Ovary (tissue), 7 donors: ENCODE measurements at regions not wholly inside any gene's neighbourhood (a gene's known extent, or its start where the extent isn't known, plus 50 kb on each side); places are given as distances from the start of the nearest gene placed in this dataset.

ENCODE experiments used
- DNase-seq, 5 donors: peaks; one replicate each; pipeline ENCODE4 v3.0.0-alpha.2; 2019 to 2020
- H3K27ac ChIP-seq, 2 donors: fragments of 200-600 bp; one replicate each; pipeline versions ENCODE4 v1.5.1 to v1.8.0; 2019 to 2022
- H3K27me3 ChIP-seq: fragments of 200-600 bp; one replicate; pipeline ENCODE4 v1.8.0; 2022
- H3K36me3 ChIP-seq: fragments of 200-600 bp; sonication (generic); one replicate; pipeline ENCODE4 v1.5.1; 2019
- H3K4me1 ChIP-seq: one replicate; pipeline ENCODE4 v1.8.1; 2013; ENCODE audit warnings: mild to moderate bottlenecking, moderate library complexity; ENCODE audit not compliant: insufficient read depth
- H3K4me3 ChIP-seq: fragments of 200-600 bp; sonication (generic); one replicate; pipeline ENCODE4 v1.5.1; 2017
- H3K9me3 ChIP-seq, 2 donors: fragments of 200-600 bp in 1 of 2; sonication (generic) in 1 of 2; one replicate each; pipeline versions ENCODE4 v1.5.1 to v1.8.1; 2013 to 2019; ENCODE audit warnings: mild to moderate bottlenecking in 1 of 2, moderate library complexity in 1 of 2
- EP300 ChIP-seq: sonication (generic); formaldehyde crosslinking; IDR thresholded peaks from one replicate; pipeline ENCODE4 v1.6.1; 2017; ENCODE audit warnings: antibody characterized with exemption
- POLR2A ChIP-seq: fragments of 450-650 bp; IDR thresholded peaks from one replicate; pipeline ENCODE4 v1.6.1; 2017; ENCODE audit warnings: antibody characterized with exemption, mild to moderate bottlenecking, moderate library complexity
- WGBS, 3 donors: extraction: QIAGEN DNeasy Blood & Tissue Kit in 1 of 3; methylation state at CpG; one replicate each; pipeline versions ENCODE4 v1.1.5 to v1.1.7; 2013 to 2017; 5-methylcytosine and 5-hydroxymethylcytosine counted together
- intact Hi-C, 4 donors: fragments of 100-400 bp; cut with DNase I; formaldehyde crosslinking; loops; one replicate each; pipeline versions ENCODE4 v1.11.0 to v1.15.1; 2022 to 2023
- TF ChIP-seq, protein P1 (sequence below), 3 donors: fragments of 450-650 bp in 2 of 3; fragments of 200-600 bp in 1 of 3; IDR thresholded peaks; one replicate each; pipeline versions ENCODE4 v1.5.1 to v1.8.0; 2016 to 2022; ENCODE audit warnings: antibody characterized with exemption in 3 of 3, mild to moderate bottlenecking in 1 of 3
- donor health status: DM: no; HTN: no; CAD: no; lungs with moderate emphysema.
- donor health status: DM: no; HTN: no; CAD: no.
- donor health status: Bipolar disorder and iron deficiency.
- donor health status: DM: no; HTN: no; CAD: no.
- donor health status: DM: yes; HTN: yes; CAD: no.

GRCh38 chr1:227451954-227452353 is 111.4 kb upstream of the ZNF678 start:
- no peak for TF ChIP-seq EP300
- TF ChIP-seq, protein P1, sequence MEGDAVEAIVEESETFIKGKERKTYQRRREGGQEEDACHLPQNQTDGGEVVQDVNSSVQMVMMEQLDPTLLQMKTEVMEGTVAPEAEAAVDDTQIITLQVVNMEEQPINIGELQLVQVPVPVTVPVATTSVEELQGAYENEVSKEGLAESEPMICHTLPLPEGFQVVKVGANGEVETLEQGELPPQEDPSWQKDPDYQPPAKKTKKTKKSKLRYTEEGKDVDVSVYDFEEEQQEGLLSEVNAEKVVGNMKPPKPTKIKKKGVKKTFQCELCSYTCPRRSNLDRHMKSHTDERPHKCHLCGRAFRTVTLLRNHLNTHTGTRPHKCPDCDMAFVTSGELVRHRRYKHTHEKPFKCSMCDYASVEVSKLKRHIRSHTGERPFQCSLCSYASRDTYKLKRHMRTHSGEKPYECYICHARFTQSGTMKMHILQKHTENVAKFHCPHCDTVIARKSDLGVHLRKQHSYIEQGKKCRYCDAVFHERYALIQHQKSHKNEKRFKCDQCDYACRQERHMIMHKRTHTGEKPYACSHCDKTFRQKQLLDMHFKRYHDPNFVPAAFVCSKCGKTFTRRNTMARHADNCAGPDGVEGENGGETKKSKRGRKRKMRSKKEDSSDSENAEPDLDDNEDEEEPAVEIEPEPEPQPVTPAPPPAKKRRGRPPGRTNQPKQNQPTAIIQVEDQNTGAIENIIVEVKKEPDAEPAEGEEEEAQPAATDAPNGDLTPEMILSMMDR (IDR thresholded peaks at IDR 0.05), result no peak
- TF ChIP-seq POLR2A, result no peak
- intact Hi-C loops, result loop anchor here in 1 of 4 donors (1.0 kb wide), 1 partner anchor 711 kb away; no protein-coding TSS in a partner anchor
- no peaks in the 10 kb centered on the region for H3K4me1 ChIP-seq
- no peaks in the 10 kb centered on the region for H3K27me3 ChIP-seq
- no peaks in the 10 kb centered on the region for H3K9me3 ChIP-seq
- no peak overlapping the region for H3K4me3 ChIP-seq
- no peaks in the 10 kb centered on the region for H3K36me3 ChIP-seq
- DNase-seq, result no peak
- no peak overlapping the region for H3K27ac ChIP-seq

DNA sequence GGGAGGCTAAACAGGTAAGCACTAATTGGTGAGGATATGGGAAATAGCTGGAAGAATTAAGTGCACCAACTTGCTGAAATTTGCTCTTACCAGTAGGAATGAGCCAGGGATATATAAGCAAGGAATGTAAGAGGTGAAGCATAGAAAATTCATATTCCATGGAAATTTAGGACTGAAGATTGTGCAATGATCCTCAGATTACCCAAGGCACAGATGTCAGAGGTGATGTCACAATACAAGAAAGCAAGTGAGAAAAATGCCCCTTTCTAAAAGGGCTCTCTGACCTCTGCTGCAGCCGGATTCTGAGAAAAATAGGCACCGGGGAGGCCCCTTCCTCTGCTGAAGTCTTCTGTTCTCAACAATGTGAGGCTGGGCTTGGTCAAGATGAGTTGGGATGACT is 112.3 kb upstream of the ZNF678 start:
- Histone ChIP-seq H3K27me3 (no peaks in the 10 kb centered on the region), H3K9me3 (no peaks in the 10 kb centered on the region), H3K4me1 (no peaks in the 10 kb centered on the region), H3K4me3 (no peak overlapping the region), H3K27ac (no peak overlapping the region), H3K36me3 (no peaks in the 10 kb centered on the region)
- TF ChIP-seq POLR2A (no peak), EP300 (no peak)
- TF ChIP-seq, protein P1 (IDR thresholded peaks at IDR 0.05), result no peak
- intact Hi-C loops, result loop anchor here in 1 of 4 donors (1.0 kb wide), 1 partner anchor 712 kb away; no protein-coding TSS in a partner anchor
- 76 to 85% (median 84%) methylated on average over 2 of the region's 2 CpGs for WGBS, 3 donors
- no peak for DNase-seq

GRCh38 chr1:227450489-227450888 is 112.9 kb upstream of the ZNF678 start:
- Histone ChIP-seq H3K4me1 (no peaks in the 10 kb centered on the region), H3K4me3 (no peak overlapping the region), H3K27ac (no peak overlapping the region), H3K36me3 (no peaks in the 10 kb centered on the region), H3K9me3 (no peaks in the 10 kb centered on the region), H3K27me3 (no peaks in the 10 kb centered on the region)
- no peak for DNase-seq
- 73 to 76% (median 74%) methylated on average over 2 of the region's 2 CpGs for WGBS, 3 donors
- TF ChIP-seq POLR2A (no peak), EP300 (no peak)
- TF ChIP-seq, protein P1 (IDR thresholded peaks at IDR 0.05), result no peak
- intact Hi-C loops, result no loop called here

DNA sequence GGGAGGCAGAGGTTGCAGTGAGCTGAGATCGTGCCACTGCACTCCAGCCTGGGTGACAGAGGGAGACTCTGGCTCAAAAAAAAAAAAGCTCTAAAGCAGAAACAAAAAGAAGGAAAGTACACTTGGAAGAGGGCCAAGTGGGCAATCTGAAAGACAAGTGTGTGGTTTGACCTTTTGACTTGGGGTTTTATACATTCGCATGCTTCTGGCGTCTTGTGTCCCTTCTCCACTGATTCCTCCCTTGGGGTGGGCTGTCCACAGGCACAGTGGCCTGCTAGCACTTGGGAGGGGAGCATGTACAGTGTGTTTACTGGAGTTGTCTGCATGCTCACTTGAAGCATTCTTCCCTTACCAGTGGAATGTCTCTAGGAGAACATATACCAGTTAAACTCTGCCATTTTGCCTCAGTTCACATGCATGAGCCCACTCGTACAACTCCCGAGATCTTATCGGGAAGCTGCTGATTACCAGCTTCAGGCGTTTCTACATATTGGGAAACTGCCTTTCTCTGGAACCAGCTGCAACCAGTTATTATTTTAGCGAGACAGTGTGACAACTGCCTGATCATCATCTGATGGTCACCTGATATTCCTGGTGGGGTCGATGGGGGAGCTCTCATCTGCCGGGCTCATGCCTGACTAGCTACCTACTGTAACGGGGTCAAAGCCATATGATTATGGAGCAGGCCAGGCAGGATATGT is 113.5 kb upstream of the ZNF678 start:
- no peaks in the 10 kb centered on the region for H3K4me1 ChIP-seq
- no peak overlapping the region for H3K4me3 ChIP-seq
- H3K36me3 ChIP-seq, result no peaks in the 10 kb centered on the region
- intact Hi-C loops, result loop anchor here in 1 of 4 donors (10.0 kb wide), 1 partner anchor 905 kb away; the partner anchor contains the start of gene STUM
- H3K9me3 ChIP-seq, result no peaks in the 10 kb centered on the region
- no peak for DNase-seq
- WGBS, 3 donors, result 75 to 83% (median 79%) methylated on average over 11 of the region's 11 CpGs
- TF ChIP-seq, protein P1 (IDR thresholded peaks at IDR 0.05), result no peak
- TF ChIP-seq EP300 (no peak), POLR2A (no peak)
- H3K27me3 ChIP-seq, result no peaks in the 10 kb centered on the region
- H3K27ac ChIP-seq, result no peak overlapping the region
